ENCODE measurements at regions not wholly inside any gene's neighbourhood (a gene's known extent, or its start where the extent isn't known, plus 50 kb on each side); places are given as distances from the start of the nearest gene placed in this dataset.

- no peak for TF ChIP-seq CTCF (IDR thresholded peaks at IDR 0.05; ENCODE audit: borderline replicate concordance, extremely low read depth, low read length, poor library complexity, severe bottlenecking)
- no peak for TF ChIP-seq EZH2 (IDR thresholded peaks at IDR 0.05; ENCODE audit: borderline replicate concordance, low read depth, low read length, severe bottlenecking)
Measured at GRCh38 chr4:22220965-22221364, 272.4 kb upstream of the KCNIP4 start.
